Tibial nerve (tissue), 4 donors: ENCODE measurements at regions not wholly inside any gene's neighbourhood (a gene's known extent, or its start where the extent isn't known, plus 50 kb on each side); places are given as distances from the start of the nearest gene placed in this dataset.

ENCODE experiments used
- CTCF ChIP-seq, 5 experiments: fragments of 200-600 bp in 3 of 5; fragments of 450-650 bp in 2 of 5; sonication (generic) in 3 of 5; IDR thresholded peaks; one replicate each; pipeline ENCODE4 v1.5.1; 2016 to 2019; ENCODE audit warnings: antibody characterized with exemption in 5 of 5, mild to moderate bottlenecking in 3 of 5, moderate library complexity in 2 of 5
- EP300 ChIP-seq, 2 donors: sonication (generic); formaldehyde crosslinking; IDR thresholded peaks; one replicate each; pipeline ENCODE4 v1.6.1; 2017; ENCODE audit warnings: antibody characterized with exemption in 2 of 2, mild to moderate bottlenecking in 1 of 2

GRCh38 chr4:171334549-171334948 is 478.7 kb upstream of the GALNTL6 start:
- no peak for TF ChIP-seq CTCF (IDR thresholded peaks at IDR 0.05)
- TF ChIP-seq EP300 (IDR thresholded peaks at IDR 0.05): no peak
